ENCODE measurements at regions not wholly inside any gene's neighbourhood (a gene's known extent, or its start where the extent isn't known, plus 50 kb on each side); places are given as distances from the start of the nearest gene placed in this dataset.

- Histone ChIP-seq H3K4me3 (ENCODE audit: low read depth in 1 of 2, low read length in 2 of 2) (no peak overlapping the region), H3K27me3 (ENCODE audit: control insufficient read depth in 1 of 2, insufficient read depth in 2 of 2, low read length in 2 of 2) (no peaks in the 10 kb centered on the region), H3K4me1 (ENCODE audit: control insufficient read depth in 2 of 2, insufficient read depth in 2 of 2, low read length in 1 of 2) (peaks cover 0 to 3% of the 10 kb centered on the region in 2 donors), H3K9me3 (ENCODE audit: control insufficient read depth in 2 of 2, insufficient read depth in 1 of 2, low read depth in 1 of 2, low read length in 1 of 2) (no peaks in the 10 kb centered on the region), H3K36me3 (ENCODE audit: control insufficient read depth in 2 of 2, insufficient read depth in 2 of 2, low read length in 1 of 2) (no peaks in the 10 kb centered on the region), H3K27ac (ENCODE audit: low read depth in 2 of 2, low read length in 1 of 2) (no peak overlapping the region)
- WGBS, 2 donors = 62 to 64% methylated on average over 10 of the region's 10 CpGs
Measured at GRCh38 chr12:107355004-107355565, 261.7 kb upstream of the CRY1 start.

DNA sequence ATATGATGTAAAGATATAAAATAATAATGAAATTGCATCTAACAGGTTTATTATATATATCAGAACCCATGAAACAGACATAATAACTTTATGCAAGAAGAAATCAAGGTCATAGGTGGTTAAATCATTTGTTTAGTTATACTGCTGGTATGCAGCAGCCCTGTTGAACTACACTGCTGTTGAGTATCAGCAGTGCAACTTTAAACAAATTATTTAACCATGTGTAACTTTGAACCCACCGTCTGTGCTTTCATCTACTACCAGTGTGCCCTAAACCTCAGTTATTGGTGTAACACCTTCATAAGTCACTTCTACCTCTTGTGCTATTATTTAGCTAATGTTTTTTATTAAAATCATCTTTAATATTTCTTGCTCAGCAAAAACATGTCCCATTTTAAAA is 262.3 kb upstream of the CRY1 start:
- Histone ChIP-seq H3K27me3 (ENCODE audit: control insufficient read depth in 1 of 2, insufficient read depth in 2 of 2, low read length in 2 of 2) (no peaks in the 10 kb centered on the region), H3K4me1 (ENCODE audit: control insufficient read depth in 2 of 2, insufficient read depth in 2 of 2, low read length in 1 of 2) (peaks cover 0 to 6% of the 10 kb centered on the region in 2 donors), H3K4me3 (ENCODE audit: low read depth in 1 of 2, low read length in 2 of 2) (no peak overlapping the region), H3K36me3 (ENCODE audit: control insufficient read depth in 2 of 2, insufficient read depth in 2 of 2, low read length in 1 of 2) (no peaks in the 10 kb centered on the region), H3K27ac (ENCODE audit: low read depth in 2 of 2, low read length in 1 of 2) (no peak overlapping the region), H3K9me3 (ENCODE audit: control insufficient read depth in 2 of 2, insufficient read depth in 1 of 2, low read depth in 1 of 2, low read length in 1 of 2) (no peaks in the 10 kb centered on the region)
- 30 to 61% methylated on average over 1 of the region's 1 CpG for WGBS, 2 donors

- Histone ChIP-seq H3K9me3 (ENCODE audit: control insufficient read depth in 2 of 2, insufficient read depth in 1 of 2, low read depth in 1 of 2, low read length in 1 of 2) (no peaks in the 10 kb centered on the region), H3K36me3 (ENCODE audit: control insufficient read depth in 2 of 2, insufficient read depth in 2 of 2, low read length in 1 of 2) (no peaks in the 10 kb centered on the region), H3K4me1 (ENCODE audit: control insufficient read depth in 2 of 2, insufficient read depth in 2 of 2, low read length in 1 of 2) (peaks cover 0 to 6% of the 10 kb centered on the region in 2 donors), H3K4me3 (ENCODE audit: low read depth in 1 of 2, low read length in 2 of 2) (no peak overlapping the region), H3K27ac (ENCODE audit: low read depth in 2 of 2, low read length in 1 of 2) (no peak overlapping the region), H3K27me3 (ENCODE audit: control insufficient read depth in 1 of 2, insufficient read depth in 2 of 2, low read length in 2 of 2) (no peaks in the 10 kb centered on the region)
- 71 to 76% methylated on average over 7 of the region's 7 CpGs for WGBS, 2 donors
Measured at GRCh38 chr12:107356266-107356936, 263.1 kb upstream of the CRY1 start.

DNA sequence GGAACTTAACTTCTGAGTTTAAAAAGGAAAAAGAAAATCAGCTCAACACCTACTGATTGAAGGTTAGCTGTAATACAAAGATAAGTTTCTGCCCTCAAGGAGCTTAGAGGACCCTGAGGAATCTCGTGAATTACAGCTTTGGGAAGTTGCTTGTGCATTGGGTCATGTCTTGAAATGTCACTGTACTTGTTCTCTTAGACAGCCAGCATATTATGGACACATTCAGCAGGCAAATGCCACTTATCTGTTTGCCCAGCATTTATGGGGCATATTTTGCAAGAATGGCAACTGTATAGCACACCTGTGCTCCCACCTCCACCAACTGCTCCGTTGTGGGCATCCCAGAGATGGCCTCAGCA is 263.6 kb upstream of the CRY1 start:
- WGBS, 2 donors = 51 to 66% methylated on average over 2 of the region's 2 CpGs
- Histone ChIP-seq H3K4me1 (ENCODE audit: control insufficient read depth in 2 of 2, insufficient read depth in 2 of 2, low read length in 1 of 2) (peaks cover 0 to 5% of the 10 kb centered on the region in 2 donors), H3K4me3 (ENCODE audit: low read depth in 1 of 2, low read length in 2 of 2) (no peak overlapping the region), H3K27ac (ENCODE audit: low read depth in 2 of 2, low read length in 1 of 2) (no peak overlapping the region), H3K27me3 (ENCODE audit: control insufficient read depth in 1 of 2, insufficient read depth in 2 of 2, low read length in 2 of 2) (no peaks in the 10 kb centered on the region), H3K9me3 (ENCODE audit: control insufficient read depth in 2 of 2, insufficient read depth in 1 of 2, low read depth in 1 of 2, low read length in 1 of 2) (no peaks in the 10 kb centered on the region), H3K36me3 (ENCODE audit: control insufficient read depth in 2 of 2, insufficient read depth in 2 of 2, low read length in 1 of 2) (no peaks in the 10 kb centered on the region)

GRCh38 chr12:107359382-107359781 is 266.0 kb upstream of the CRY1 start:
- WGBS, 2 donors = 58 to 60% methylated on average over 4 of the region's 4 CpGs
- no peaks in the 10 kb centered on the region for H3K9me3 ChIP-seq (ENCODE audit: control insufficient read depth in 2 of 2, insufficient read depth in 1 of 2, low read depth in 1 of 2, low read length in 1 of 2)
- peaks cover 0 to 2% of the 10 kb centered on the region in 2 donors for H3K4me1 ChIP-seq (ENCODE audit: control insufficient read depth in 2 of 2, insufficient read depth in 2 of 2, low read length in 1 of 2)
- H3K27ac ChIP-seq (ENCODE audit: low read depth in 2 of 2, low read length in 1 of 2) = no peak overlapping the region
- H3K27me3 ChIP-seq (ENCODE audit: control insufficient read depth in 1 of 2, insufficient read depth in 2 of 2, low read length in 2 of 2) = no peaks in the 10 kb centered on the region
- H3K36me3 ChIP-seq (ENCODE audit: control insufficient read depth in 2 of 2, insufficient read depth in 2 of 2, low read length in 1 of 2) = no peaks in the 10 kb centered on the region
- no peak overlapping the region for H3K4me3 ChIP-seq (ENCODE audit: low read depth in 1 of 2, low read length in 2 of 2)

- Histone ChIP-seq H3K27me3 (ENCODE audit: control insufficient read depth in 1 of 2, insufficient read depth in 2 of 2, low read length in 2 of 2) (no peaks in the 10 kb centered on the region), H3K27ac (ENCODE audit: low read depth in 2 of 2, low read length in 1 of 2) (no peak overlapping the region), H3K4me1 (ENCODE audit: control insufficient read depth in 2 of 2, insufficient read depth in 2 of 2, low read length in 1 of 2) (peaks cover 0 to 2% of the 10 kb centered on the region in 2 donors), H3K36me3 (ENCODE audit: control insufficient read depth in 2 of 2, insufficient read depth in 2 of 2, low read length in 1 of 2) (no peaks in the 10 kb centered on the region), H3K4me3 (ENCODE audit: low read depth in 1 of 2, low read length in 2 of 2) (no peak overlapping the region), H3K9me3 (ENCODE audit: control insufficient read depth in 2 of 2, insufficient read depth in 1 of 2, low read depth in 1 of 2, low read length in 1 of 2) (no peaks in the 10 kb centered on the region)
Measured at GRCh38 chr12:107360033-107360432, 266.7 kb upstream of the CRY1 start.

GRCh38 chr12:107360482-107360881 is 267.1 kb upstream of the CRY1 start:
- H3K27me3 ChIP-seq (ENCODE audit: control insufficient read depth in 1 of 2, insufficient read depth in 2 of 2, low read length in 2 of 2) = no peaks in the 10 kb centered on the region
- H3K36me3 ChIP-seq (ENCODE audit: control insufficient read depth in 2 of 2, insufficient read depth in 2 of 2, low read length in 1 of 2) = no peaks in the 10 kb centered on the region
- H3K27ac ChIP-seq (ENCODE audit: low read depth in 2 of 2, low read length in 1 of 2) = no peak overlapping the region
- peaks cover 0 to 2% of the 10 kb centered on the region in 2 donors for H3K4me1 ChIP-seq (ENCODE audit: control insufficient read depth in 2 of 2, insufficient read depth in 2 of 2, low read length in 1 of 2)
- no peaks in the 10 kb centered on the region for H3K9me3 ChIP-seq (ENCODE audit: control insufficient read depth in 2 of 2, insufficient read depth in 1 of 2, low read depth in 1 of 2, low read length in 1 of 2)
- 54 to 86% methylated on average over 2 of the region's 2 CpGs for WGBS, 2 donors
- H3K4me3 ChIP-seq (ENCODE audit: low read depth in 1 of 2, low read length in 2 of 2) = no peak overlapping the region

DNA sequence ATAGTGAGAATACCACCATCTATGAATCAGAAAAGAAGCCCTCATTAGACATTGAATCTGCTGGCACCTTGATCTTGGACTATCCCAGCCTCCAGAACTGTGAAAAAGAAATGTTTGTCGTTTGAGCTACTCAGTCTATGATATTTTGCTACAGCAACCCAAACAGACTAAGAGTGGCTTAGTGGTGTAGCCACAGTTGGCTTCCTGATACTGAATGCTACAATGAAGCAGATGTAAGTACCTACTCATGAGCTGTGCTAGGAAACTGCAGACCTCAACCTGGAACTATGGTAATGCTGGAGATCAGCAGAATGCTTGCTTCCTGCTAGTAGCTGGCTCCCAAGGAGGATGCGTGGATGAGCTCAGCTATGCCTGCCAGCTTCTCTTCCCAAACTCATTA is 268.6 kb upstream of the CRY1 start:
- no peak overlapping the region for H3K27ac ChIP-seq (ENCODE audit: low read depth in 2 of 2, low read length in 1 of 2)
- peaks cover 2 to 6% of the 10 kb centered on the region in 2 donors for H3K4me1 ChIP-seq (ENCODE audit: control insufficient read depth in 2 of 2, insufficient read depth in 2 of 2, low read length in 1 of 2)
- no peaks in the 10 kb centered on the region for H3K27me3 ChIP-seq (ENCODE audit: control insufficient read depth in 1 of 2, insufficient read depth in 2 of 2, low read length in 2 of 2)
- H3K36me3 ChIP-seq (ENCODE audit: control insufficient read depth in 2 of 2, insufficient read depth in 2 of 2, low read length in 1 of 2) = no peaks in the 10 kb centered on the region
- WGBS, 2 donors = 80 to 88% methylated on average over 2 of the region's 2 CpGs
- H3K9me3 ChIP-seq (ENCODE audit: control insufficient read depth in 2 of 2, insufficient read depth in 1 of 2, low read depth in 1 of 2, low read length in 1 of 2) = no peaks in the 10 kb centered on the region
- H3K4me3 ChIP-seq (ENCODE audit: low read depth in 1 of 2, low read length in 2 of 2) = no peak overlapping the region

DNA sequence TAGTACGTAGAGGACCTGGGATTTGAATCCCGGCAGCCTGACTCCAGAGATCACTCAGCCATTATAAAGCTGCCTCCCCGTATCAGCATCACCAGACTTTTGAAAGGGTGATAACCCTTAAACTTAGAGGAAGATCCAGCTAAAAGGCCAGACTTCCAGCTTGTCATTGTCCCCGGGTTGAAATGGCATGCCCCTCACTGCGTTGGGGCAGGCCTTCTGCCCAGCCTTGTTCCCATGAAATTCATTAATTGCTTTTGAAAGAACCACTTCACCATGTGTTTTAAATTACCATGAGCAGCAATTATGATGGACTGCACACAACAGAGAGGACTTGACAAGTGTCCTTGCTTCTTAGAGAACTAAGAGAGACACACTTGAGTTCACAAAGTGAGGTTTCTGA is 269.6 kb upstream of the CRY1 start:
- Histone ChIP-seq H3K4me1 (ENCODE audit: control insufficient read depth in 2 of 2, insufficient read depth in 2 of 2, low read length in 1 of 2) (peaks cover 2 to 6% of the 10 kb centered on the region in 2 donors), H3K4me3 (ENCODE audit: low read depth in 1 of 2, low read length in 2 of 2) (no peak overlapping the region), H3K36me3 (ENCODE audit: control insufficient read depth in 2 of 2, insufficient read depth in 2 of 2, low read length in 1 of 2) (no peaks in the 10 kb centered on the region), H3K27ac (ENCODE audit: low read depth in 2 of 2, low read length in 1 of 2) (no peak overlapping the region), H3K9me3 (ENCODE audit: control insufficient read depth in 2 of 2, insufficient read depth in 1 of 2, low read depth in 1 of 2, low read length in 1 of 2) (no peaks in the 10 kb centered on the region), H3K27me3 (ENCODE audit: control insufficient read depth in 1 of 2, insufficient read depth in 2 of 2, low read length in 2 of 2) (no peaks in the 10 kb centered on the region)
- 85 to 88% methylated on average over 5 of the region's 5 CpGs for WGBS, 2 donors

- H3K4me1 ChIP-seq (ENCODE audit: control insufficient read depth in 2 of 2, insufficient read depth in 2 of 2, low read length in 1 of 2) = peaks cover 2 to 6% of the 10 kb centered on the region in 2 donors
- no peak overlapping the region for H3K4me3 ChIP-seq (ENCODE audit: low read depth in 1 of 2, low read length in 2 of 2)
- no peaks in the 10 kb centered on the region for H3K27me3 ChIP-seq (ENCODE audit: control insufficient read depth in 1 of 2, insufficient read depth in 2 of 2, low read length in 2 of 2)
- H3K9me3 ChIP-seq (ENCODE audit: control insufficient read depth in 2 of 2, insufficient read depth in 1 of 2, low read depth in 1 of 2, low read length in 1 of 2) = no peaks in the 10 kb centered on the region
- 75 to 90% methylated on average over 3 of the region's 3 CpGs for WGBS, 2 donors
- H3K36me3 ChIP-seq (ENCODE audit: control insufficient read depth in 2 of 2, insufficient read depth in 2 of 2, low read length in 1 of 2) = no peaks in the 10 kb centered on the region
- no peak overlapping the region for H3K27ac ChIP-seq (ENCODE audit: low read depth in 2 of 2, low read length in 1 of 2)
Measured at GRCh38 chr12:107364875-107365518, 271.6 kb upstream of the CRY1 start.
